ENCODE measurements at regions not wholly inside any gene's neighbourhood (a gene's known extent, or its start where the extent isn't known, plus 50 kb on each side); places are given as distances from the start of the nearest gene placed in this dataset.

GRCh38 chr2:5401115-5401657, 291.0 kb upstream of the SOX11 start:
- no peak overlapping the region for H3K4me3 ChIP-seq (ENCODE audit: severe bottlenecking)
- H3K4me1 ChIP-seq (ENCODE audit: insufficient read depth, poor library complexity, severe bottlenecking): no peaks in the 10 kb centered on the region
- no peak for TF ChIP-seq CTCF (IDR thresholded peaks at IDR 0.05; ENCODE audit: poor library complexity, severe bottlenecking)
- no peaks in the 10 kb centered on the region for H3K9me3 ChIP-seq (ENCODE audit: severe bottlenecking)
- H3K27ac ChIP-seq (ENCODE audit: poor library complexity, severe bottlenecking): no peak overlapping the region
- no peaks in the 10 kb centered on the region for H3K27me3 ChIP-seq (ENCODE audit: insufficient read depth, poor library complexity, severe bottlenecking)
- ATAC-seq (ENCODE audit: low read depth) (no peak), DNase-seq (ENCODE audit: low spot score) (no peak)
- no peaks in the 10 kb centered on the region for H3K36me3 ChIP-seq (ENCODE audit: low read depth)

- no peak overlapping the region for H3K4me3 ChIP-seq (ENCODE audit: severe bottlenecking)
- H3K27ac ChIP-seq (ENCODE audit: poor library complexity, severe bottlenecking): no peak overlapping the region
- no peak for DNase-seq (ENCODE audit: low spot score)
- no peaks in the 10 kb centered on the region for H3K4me1 ChIP-seq (ENCODE audit: insufficient read depth, poor library complexity, severe bottlenecking)
- no peaks in the 10 kb centered on the region for H3K36me3 ChIP-seq (ENCODE audit: low read depth)
- H3K27me3 ChIP-seq (ENCODE audit: insufficient read depth, poor library complexity, severe bottlenecking): no peaks in the 10 kb centered on the region
- ATAC-seq (ENCODE audit: low read depth): no peak
- H3K9me3 ChIP-seq (ENCODE audit: severe bottlenecking): no peaks in the 10 kb centered on the region
- no peak for TF ChIP-seq CTCF (IDR thresholded peaks at IDR 0.05; ENCODE audit: poor library complexity, severe bottlenecking)
Measured at GRCh38 chr2:5403392-5403791, 288.8 kb upstream of the SOX11 start.

- no peaks in the 10 kb centered on the region for H3K9me3 ChIP-seq (ENCODE audit: severe bottlenecking)
- ATAC-seq (ENCODE audit: low read depth) (no peak), DNase-seq (ENCODE audit: low spot score) (no peak)
- H3K36me3 ChIP-seq (ENCODE audit: low read depth): no peaks in the 10 kb centered on the region
- no peaks in the 10 kb centered on the region for H3K27me3 ChIP-seq (ENCODE audit: insufficient read depth, poor library complexity, severe bottlenecking)
- no peak for TF ChIP-seq CTCF (IDR thresholded peaks at IDR 0.05; ENCODE audit: poor library complexity, severe bottlenecking)
- no peaks in the 10 kb centered on the region for H3K4me1 ChIP-seq (ENCODE audit: insufficient read depth, poor library complexity, severe bottlenecking)
- H3K27ac ChIP-seq (ENCODE audit: poor library complexity, severe bottlenecking): no peak overlapping the region
- no peak overlapping the region for H3K4me3 ChIP-seq (ENCODE audit: severe bottlenecking)
Measured at GRCh38 chr2:5409898-5410381, 282.2 kb upstream of the SOX11 start.

GRCh38 chr2:5410991-5411700, 281.0 kb upstream of the SOX11 start:
- DNase-seq (ENCODE audit: low spot score) (no peak), ATAC-seq (ENCODE audit: low read depth) (no peak)
- TF ChIP-seq CTCF (IDR thresholded peaks at IDR 0.05; ENCODE audit: poor library complexity, severe bottlenecking): no peak
- no peaks in the 10 kb centered on the region for H3K27me3 ChIP-seq (ENCODE audit: insufficient read depth, poor library complexity, severe bottlenecking)
- no peak overlapping the region for H3K27ac ChIP-seq (ENCODE audit: poor library complexity, severe bottlenecking)
- H3K36me3 ChIP-seq (ENCODE audit: low read depth): no peaks in the 10 kb centered on the region
- H3K4me1 ChIP-seq (ENCODE audit: insufficient read depth, poor library complexity, severe bottlenecking): no peaks in the 10 kb centered on the region
- no peaks in the 10 kb centered on the region for H3K9me3 ChIP-seq (ENCODE audit: severe bottlenecking)
- no peak overlapping the region for H3K4me3 ChIP-seq (ENCODE audit: severe bottlenecking)

- H3K27me3 ChIP-seq (ENCODE audit: insufficient read depth, poor library complexity, severe bottlenecking): no peaks in the 10 kb centered on the region
- no peaks in the 10 kb centered on the region for H3K9me3 ChIP-seq (ENCODE audit: severe bottlenecking)
- no peak overlapping the region for H3K27ac ChIP-seq (ENCODE audit: poor library complexity, severe bottlenecking)
- ATAC-seq (ENCODE audit: low read depth) (no peak), DNase-seq (ENCODE audit: low spot score) (no peak)
- no peak overlapping the region for H3K4me3 ChIP-seq (ENCODE audit: severe bottlenecking)
- no peak for TF ChIP-seq CTCF (IDR thresholded peaks at IDR 0.05; ENCODE audit: poor library complexity, severe bottlenecking)
- H3K36me3 ChIP-seq (ENCODE audit: low read depth): no peaks in the 10 kb centered on the region
- no peaks in the 10 kb centered on the region for H3K4me1 ChIP-seq (ENCODE audit: insufficient read depth, poor library complexity, severe bottlenecking)
Measured at GRCh38 chr2:5412001-5412400, 280.2 kb upstream of the SOX11 start.
